Medulla oblongata (tissue), 1 donor: ENCODE measurements at regions not wholly inside any gene's neighbourhood (a gene's known extent, or its start where the extent isn't known, plus 50 kb on each side); places are given as distances from the start of the nearest gene placed in this dataset.
"Not testable (repeated sequence)": the region's sequence is repeated elsewhere in the genome, so short reads cannot be mapped to it uniquely, and the experiment has no call there.

Experiments
- DNase-seq: peaks from one replicate; pipeline ENCODE4 v3.0.0-alpha.2; 2015; ENCODE audit errors: extremely low spot score

GRCh38 chr1:54474310-54475251, 68.4 kb upstream of the SSBP3 start:
- DNase-seq, result no peak

DNA sequence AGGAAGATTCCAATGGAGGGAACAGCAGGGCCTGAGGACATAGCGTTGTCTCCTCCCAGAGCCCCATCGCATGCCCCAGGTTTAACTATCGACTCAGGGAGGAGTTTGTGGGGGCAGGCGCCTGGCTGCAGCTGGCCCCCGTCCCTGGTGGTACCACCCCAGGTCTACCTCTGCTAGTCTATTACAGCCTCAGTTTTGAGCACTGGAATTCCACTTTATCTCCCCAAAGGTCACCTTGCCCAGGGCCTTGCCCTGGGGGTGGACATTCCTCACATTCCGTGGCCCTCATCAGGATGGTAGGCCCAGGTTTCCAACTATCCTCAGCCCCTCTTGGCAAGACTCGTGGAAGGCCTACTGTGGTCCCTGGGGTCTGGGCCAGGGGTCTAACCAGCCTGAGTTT, 65.4 kb upstream of the SSBP3 start:
- DNase-seq, result no peak

DNA sequence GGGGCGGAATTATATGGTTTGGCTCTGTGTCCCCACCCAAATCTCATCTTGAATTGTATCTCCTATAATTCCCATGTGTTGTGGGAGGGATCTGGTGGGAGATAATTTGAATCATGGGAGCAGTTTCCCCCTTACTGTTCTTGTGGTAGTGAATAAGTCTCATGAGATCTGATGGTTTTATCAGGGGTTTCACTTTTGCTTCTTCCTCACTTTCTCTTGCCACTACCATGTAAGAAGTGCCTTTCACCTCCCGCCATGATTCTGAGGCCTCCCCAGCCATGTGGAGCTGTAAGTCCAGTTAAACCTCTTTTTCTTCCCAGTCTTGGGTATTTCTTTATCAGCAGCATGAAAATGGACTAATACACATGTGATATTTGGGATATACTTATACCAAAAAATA, 63.2 kb upstream of the SSBP3 start:
- not testable (repeated sequence) for DNase-seq

GRCh38 chr1:54468288-54469084, 62.3 kb upstream of the SSBP3 start:
- DNase-seq, result not testable (repeated sequence)

- DNase-seq, result no peak
Observed at GRCh38 chr1:54465351-54465811, 59.2 kb upstream of the SSBP3 start.

DNA sequence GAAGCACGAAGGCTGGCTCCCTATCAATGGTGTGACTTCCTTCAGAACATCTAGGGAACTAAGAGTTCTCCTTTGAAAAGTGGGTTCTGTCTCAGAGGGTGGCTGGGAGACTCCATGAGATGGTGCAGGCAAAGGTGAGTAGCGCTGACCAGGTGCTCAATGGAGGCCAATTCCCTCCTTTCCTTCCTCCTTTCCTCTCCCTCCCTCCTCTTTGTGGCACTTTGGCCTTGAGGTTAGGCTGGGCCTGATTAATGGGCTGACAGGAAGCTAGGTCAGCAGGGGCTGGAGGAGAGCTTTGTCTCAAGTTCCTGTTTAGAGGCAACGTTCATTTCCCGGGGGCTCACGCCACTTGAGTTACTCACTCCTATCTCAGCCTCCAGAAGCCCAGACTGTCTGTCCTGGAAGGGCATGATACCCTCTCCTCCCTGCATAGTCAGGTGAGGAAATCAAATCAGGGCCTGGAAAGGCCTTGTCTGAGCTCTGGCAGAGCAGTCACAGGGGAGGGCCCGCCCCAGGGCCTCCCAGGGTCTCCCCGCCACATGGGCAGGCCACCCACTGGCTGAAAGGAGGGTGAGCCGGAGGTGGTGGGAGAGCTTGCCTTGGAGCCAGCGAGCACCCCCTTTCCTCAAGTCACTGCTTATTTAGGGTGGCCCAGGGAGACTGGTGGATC, 58.4 kb upstream of the SSBP3 start:
- DNase-seq, result no peak

- no peak for DNase-seq
Observed at GRCh38 chr1:54464031-54464476, 57.9 kb upstream of the SSBP3 start.

GRCh38 chr1:54463259-54464030, 57.3 kb upstream of the SSBP3 start:
- no peak for DNase-seq

DNA sequence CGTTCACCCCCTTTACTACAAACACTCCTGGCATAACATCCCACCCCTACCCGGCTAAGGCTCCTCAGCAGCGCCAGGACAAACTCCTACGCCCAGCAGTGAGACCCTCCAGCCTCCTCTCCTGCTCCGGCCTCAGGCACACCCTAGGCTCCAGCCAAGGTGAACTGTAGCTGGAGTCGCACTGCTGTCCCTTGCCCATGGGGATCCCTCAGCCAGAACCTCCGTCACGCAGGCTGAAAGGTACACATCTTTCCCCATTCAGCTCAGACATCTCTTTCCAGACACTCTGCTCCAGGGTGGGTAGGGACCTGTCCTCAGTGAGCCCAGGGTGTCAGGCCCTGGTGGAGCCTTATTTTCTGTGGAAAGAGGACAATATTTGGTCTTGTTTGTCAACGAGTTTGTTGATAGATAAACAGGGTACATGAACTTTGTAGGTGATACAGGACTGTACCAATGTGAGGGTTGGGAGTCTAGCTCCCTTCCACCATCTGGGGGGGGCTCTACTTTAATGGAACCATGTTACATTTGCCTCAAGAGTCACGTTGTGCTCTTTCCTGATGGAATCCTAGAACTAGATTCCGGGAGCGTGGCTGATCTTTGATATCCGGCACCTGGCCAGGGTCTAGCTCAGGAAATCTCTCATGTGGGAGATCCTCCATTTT, 56.5 kb upstream of the SSBP3 start:
- no peak for DNase-seq

- DNase-seq, result no peak
Observed at GRCh38 chr1:54461731-54462596, 55.8 kb upstream of the SSBP3 start.

DNA sequence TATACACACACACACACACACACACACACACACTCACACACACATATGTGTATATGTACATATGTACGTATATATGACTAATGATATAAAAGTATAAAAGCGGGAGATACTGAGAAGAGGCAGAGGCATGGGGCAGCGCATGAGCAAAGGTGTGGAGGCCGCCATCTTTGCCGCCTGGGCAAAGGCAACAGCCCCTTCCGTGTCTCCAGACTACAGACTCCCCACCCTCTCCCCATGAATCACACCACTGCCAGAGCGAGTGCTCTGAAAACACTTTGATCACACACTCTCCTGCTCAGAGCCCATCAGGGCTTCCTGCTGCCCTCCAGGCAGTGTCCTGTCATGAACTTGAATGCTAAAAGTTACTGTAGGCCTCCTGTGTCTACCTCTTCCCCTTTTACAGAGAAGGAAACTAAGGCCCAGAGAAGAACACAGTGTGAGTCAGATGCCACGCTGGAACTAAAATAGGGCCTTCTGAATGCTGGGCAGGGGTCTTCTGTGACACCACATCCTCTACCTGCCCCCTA, 54.7 kb upstream of the SSBP3 start:
- DNase-seq, result no peak

- no peak for DNase-seq
Observed at GRCh38 chr1:54460351-54460750, 54.2 kb upstream of the SSBP3 start.

DNA sequence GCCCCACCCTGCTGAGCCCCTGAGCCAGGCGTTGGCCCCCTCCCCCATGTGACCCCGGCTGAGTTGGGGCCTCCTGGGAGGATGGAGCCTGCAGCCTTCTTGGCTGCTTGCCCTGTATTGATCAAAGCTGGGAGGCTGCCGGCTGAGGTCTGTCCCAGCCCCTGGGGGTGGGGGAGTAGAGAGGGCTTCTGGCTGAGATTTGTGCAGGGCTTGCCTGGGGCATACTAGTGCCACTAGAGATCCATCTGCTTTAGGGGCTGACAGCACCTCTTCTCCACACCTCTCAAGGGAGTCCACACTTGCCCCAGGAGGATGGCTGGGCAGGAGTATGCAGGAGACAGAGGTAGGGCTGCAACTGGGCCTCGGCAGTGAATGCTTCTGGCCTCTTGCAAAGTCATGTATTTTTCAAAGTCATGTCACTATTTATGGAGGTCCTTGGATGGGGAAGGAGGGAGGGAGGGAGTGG, 53.6 kb upstream of the SSBP3 start:
- DNase-seq, result no peak

- DNase-seq, result no peak
Observed at GRCh38 chr1:54459140-54459539, 52.9 kb upstream of the SSBP3 start.

DNA sequence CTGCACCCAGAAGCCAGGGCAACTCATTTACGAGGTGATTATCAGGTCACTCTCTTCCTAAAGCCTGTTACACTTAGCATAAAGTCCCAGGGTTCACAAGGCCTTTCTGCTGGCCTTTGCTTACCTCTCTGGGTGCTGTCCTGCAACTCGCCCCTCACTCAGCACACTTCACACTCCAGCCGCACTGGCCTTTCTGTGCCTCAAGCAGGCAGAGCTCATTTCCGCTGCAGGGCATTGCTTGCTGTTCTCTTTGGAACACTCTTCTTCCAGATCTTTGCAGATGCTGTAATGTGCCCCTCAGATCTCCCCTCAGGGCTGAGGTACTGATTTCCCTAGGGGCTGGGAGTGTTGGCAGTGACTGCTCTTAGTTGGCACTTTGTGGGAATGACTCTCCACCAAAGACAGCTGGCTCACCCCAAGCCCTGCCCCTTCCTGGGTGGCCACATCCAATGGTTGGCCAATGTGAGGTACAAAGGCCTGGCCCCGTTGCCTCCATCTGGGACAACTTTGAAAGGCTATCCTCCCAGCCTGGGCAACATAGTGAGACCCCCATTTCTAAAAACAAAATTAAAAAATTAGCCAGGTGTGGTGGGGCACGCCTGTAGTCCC, 50.8 kb upstream of the SSBP3 start:
- no peak for DNase-seq

DNA sequence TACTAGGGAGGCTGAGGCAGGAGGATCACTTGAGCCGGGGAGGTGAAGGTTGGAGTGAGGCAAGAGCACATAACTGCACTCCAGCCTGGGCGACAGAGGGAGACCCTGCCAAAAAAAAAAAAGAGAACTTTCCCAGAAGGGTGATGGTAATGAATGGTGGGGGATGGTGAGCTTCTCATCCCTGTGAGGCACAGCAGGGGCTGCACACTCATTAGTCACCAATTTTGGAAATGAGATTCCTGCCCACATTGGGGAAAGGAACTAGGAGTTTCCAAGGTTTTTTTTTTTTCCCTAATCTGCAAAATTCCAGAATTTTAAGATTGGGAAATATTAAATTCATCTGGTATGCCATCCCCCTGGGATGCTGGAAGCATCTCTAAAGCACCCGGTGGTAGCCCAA, 50.2 kb upstream of the SSBP3 start:
- no peak for DNase-seq
